ENCODE measurements at regions not wholly inside any gene's neighbourhood (a gene's known extent, or its start where the extent isn't known, plus 50 kb on each side); places are given as distances from the start of the nearest gene placed in this dataset.

- no peak for TF ChIP-seq CTCF (IDR thresholded peaks at IDR 0.05)
- no peak for TF ChIP-seq STAT6 (CRISPR knock-in tag; conservative IDR thresholded peaks at IDR 0.05; ENCODE audit: low read depth)
- TF ChIP-seq ATF1 (CRISPR knock-in tag; IDR thresholded peaks at IDR 0.05) = no peak
- TF ChIP-seq ZNF263 (CRISPR knock-in tag; IDR thresholded peaks at IDR 0.05; ENCODE audit: low read depth) = no peak
- no peak for TF ChIP-seq MAX (CRISPR knock-in tag; IDR thresholded peaks at IDR 0.05)
- no peak for TF ChIP-seq FOXP4 (CRISPR knock-in tag; IDR thresholded peaks at IDR 0.05)
- TF ChIP-seq TEAD4 (CRISPR knock-in tag; IDR thresholded peaks at IDR 0.05) = no peak
- no peak for TF ChIP-seq KAT7 (CRISPR knock-in tag; IDR thresholded peaks at IDR 0.05; ENCODE audit: borderline replicate concordance)
- no peak for TF ChIP-seq NR3C1 (CRISPR knock-in tag; conservative IDR thresholded peaks at IDR 0.05; ENCODE audit: low read depth)
These were observed 1364.9 kb downstream of the PCDH9 start for GRCh38 chr13:65865206-65865605.
